Right forelimb (tissue), 1 donor: ENCODE measurements at regions not wholly inside any gene's neighbourhood (a gene's known extent, or its start where the extent isn't known, plus 50 kb on each side); places are given as distances from the start of the nearest gene placed in this dataset.
A peak's percentile ranks its signal among the peaks of the same experiment; 100 is the strongest.
"Not testable (repeated sequence)": the region's sequence is repeated elsewhere in the genome, so short reads cannot be mapped to it uniquely, and the experiment has no call there.

Experiments
- DNase-seq: peaks from one replicate; pipeline ENCODE4 v3.0.0-alpha.2; 2018

- DNase-seq, result no peak
Observed at GRCh38 chr22:34326901-34327300, 406.6 kb upstream of the LARGE1 start.

DNA sequence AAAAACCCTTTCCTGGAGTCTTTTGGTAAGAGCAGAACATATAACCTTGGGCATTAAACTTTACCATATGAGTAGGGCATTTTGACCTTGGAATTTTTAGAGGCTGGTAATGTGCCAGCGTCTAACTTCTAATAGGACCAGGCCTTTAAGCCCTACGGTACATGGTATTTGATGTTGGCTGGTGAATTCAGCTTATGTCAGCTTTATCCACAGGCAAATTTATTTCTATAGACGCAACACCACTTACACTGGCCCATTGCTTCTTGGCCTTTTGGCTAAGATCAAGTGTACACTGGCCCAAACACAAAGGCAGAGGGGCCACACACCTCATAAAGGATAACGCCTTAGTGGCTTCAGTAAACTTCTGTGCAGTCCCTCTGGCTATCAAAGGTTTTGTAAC, 410.2 kb upstream of the LARGE1 start:
- DNase-seq, result no peak

DNA sequence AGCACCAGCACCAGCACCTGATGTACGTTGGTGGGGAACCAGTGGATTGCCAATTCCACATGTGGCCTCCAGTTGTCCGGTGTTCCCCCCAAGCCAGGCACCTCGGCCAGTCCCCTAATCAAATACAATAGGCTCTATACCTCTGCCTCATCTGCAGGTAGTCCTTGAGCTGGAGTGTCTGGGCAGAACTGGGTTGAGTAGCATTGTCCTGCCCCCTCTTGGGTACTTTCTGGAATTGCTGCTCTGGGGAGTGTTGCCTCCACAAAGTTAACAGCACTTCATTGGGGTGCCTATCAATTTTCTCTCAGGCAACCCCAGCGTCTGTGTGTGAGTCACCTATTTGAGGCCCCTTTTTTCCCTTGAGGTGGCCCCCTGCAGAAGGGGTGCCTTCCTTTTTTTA, 413.0 kb upstream of the LARGE1 start:
- no peak for DNase-seq

DNA sequence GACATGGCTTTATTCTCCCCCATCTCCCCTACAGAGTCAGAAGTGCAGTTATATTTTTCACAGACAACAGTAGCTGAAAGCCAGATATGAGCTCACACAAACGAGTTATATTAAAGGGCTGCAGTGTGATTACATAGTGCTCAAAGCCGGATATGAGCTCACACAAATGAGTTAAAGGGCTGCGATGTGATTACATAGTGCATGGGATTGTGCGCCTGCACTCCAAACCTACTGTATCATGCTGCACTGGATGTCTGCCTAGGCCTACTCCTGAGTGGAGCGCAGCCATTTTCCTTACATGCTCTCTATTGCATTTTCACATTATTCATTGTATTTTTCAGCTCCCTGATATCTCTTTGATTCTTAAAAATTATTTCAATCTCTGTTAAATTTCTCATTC, 414.6 kb upstream of the LARGE1 start:
- DNase-seq, result no peak

DNA sequence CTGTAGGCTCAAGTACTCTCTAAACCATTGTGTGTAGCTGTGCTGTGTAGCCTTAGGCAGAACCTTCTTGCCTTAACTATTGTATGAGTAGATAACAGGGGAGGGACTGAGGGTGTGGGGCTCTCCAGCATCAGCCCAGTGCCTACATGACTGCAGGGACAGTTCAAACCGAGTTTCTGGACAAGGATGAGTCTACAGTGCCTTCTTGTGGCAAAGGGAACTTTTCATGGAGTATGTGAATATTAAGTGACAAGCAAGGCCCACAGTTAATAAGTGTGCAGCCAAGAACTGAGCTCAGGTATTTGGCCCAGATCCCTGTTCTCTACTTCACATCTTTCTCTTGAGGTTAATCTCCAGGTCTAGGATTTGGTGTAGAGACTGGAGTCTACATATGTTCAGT, 424.4 kb upstream of the LARGE1 start:
- DNase-seq, result no peak

DNA sequence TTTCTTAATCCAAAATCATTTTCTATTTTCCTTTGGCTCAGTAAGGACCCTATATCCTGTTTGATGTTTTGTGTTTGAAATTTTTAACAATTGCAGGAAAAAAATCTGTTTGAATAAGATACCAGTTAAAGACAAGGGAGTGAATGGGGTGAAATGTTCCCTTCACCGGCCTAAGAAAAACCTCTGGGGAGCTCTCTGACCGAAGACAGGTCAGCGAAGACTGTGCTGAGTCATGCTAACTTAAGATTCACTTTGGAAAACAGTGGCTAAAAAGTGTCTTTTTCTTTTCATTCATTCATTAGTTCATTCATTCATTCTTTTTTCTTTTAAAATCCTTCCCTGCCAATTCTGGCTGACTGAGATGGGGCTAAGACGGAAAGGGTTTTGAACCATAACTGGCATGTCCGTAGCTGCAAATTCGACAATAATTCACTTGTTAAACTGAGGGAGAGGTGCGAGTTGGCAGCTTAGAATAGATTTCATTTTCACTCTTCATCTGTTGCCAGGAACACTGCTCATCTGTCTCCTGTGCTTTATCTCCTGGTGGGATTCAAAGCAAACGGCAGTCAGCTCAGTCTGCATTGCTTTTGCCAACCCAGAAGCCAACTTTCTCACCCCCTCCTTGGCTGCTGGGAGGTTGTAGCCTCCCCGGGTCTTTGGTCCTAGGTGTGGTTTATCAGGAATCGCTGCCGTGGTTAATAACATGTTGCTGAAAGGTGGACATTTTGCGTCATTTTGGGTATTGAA, 434.0 kb upstream of the LARGE1 start:
- DNase-seq, result no peak

- DNase-seq, result no peak
Observed at GRCh38 chr22:34356481-34356880, 436.2 kb upstream of the LARGE1 start.

- no peak for DNase-seq
Observed at GRCh38 chr22:34370711-34371110, 450.4 kb upstream of the LARGE1 start.

GRCh38 chr22:34379825-34380224, 459.5 kb upstream of the LARGE1 start:
- no peak for DNase-seq

GRCh38 chr22:34380532-34380931, 460.3 kb upstream of the LARGE1 start:
- DNase-seq, result no peak

GRCh38 chr22:34390400-34390799, 470.1 kb upstream of the LARGE1 start:
- DNase-seq, result no peak

DNA sequence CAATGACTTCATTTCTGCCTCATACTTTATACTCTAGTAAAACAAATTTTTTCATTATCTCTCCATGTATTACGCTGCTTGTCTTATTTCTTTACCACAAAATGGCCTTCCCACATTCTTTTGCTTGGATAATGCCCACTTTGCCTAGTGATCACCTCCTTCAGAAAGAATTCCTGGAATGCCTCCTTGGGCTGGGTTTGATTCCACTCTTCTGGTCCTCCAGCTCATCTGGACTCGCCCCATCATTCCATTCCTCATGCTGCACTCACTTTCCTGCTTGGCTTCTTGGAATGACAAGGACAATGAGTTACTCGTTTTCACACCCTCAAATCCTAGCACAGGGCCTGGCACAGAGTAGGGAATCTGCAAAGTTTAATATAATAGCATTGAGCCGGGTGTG, 475.1 kb upstream of the LARGE1 start:
- DNase-seq, result no peak

DNA sequence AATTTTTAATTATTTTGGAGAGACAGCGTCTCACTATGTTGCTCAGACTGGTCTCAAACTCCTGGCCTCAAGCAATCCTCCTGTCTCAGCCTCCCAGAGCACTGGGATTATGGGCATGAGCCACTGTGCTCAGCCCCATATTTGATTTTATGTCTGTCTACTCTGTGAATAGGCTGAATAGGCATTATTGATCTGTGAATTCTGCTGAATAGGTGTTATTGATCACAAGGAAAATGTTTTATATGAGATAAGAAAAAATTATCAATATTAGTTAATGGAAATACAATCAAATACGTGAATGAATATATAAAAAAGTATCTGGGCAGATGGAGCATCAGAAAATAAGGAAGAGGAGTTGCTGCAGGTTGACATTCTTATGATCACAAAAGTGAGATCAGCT, 483.4 kb upstream of the LARGE1 start:
- DNase-seq, result no peak

DNA sequence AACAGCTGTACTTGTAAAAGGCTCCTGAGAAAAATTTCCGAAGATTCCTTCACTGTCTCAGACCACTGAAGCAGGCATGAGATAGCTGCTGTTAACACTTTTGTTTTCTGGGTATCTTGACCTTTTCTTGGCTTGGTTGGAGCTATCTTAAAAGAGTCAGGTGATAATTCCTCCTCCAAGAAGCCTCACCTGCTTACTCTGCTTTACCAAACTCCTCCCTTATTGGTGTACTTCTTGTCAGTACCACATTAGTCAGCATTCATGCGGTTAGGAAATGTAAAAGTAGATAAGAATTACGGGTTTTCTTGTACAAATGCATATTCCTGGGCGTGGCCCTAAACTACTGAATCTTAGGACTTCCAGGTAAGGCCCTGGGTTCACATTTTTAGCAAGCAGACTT, 489.8 kb upstream of the LARGE1 start:
- no peak for DNase-seq

GRCh38 chr22:34414467-34415440, 494.5 kb upstream of the LARGE1 start:
- peak; percentile 79 for DNase-seq

- DNase-seq, result no peak
Observed at GRCh38 chr22:34416022-34416860, 496.0 kb upstream of the LARGE1 start.

- not testable (repeated sequence) for DNase-seq
Observed at GRCh38 chr22:34422948-34423347, 502.7 kb upstream of the LARGE1 start.

DNA sequence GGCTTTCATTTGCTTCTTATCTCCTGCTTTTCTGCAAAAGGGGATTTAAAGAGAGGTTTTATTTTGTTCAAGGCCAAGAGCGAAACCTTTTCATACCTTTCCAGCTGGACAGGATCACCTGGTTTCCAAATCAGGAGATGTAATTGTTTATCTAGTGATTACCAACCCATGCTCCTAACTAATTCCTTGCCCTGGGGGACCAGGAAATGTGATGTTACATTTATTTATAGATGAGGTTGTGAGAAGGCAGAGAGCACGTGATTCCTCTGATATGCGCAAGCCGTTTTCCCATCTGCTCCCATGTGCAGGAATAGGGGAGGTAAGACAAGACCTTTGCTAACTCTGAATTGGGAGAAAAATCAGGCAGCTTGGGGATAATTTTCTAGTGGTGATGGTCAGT, 507.2 kb upstream of the LARGE1 start:
- no peak for DNase-seq

DNA sequence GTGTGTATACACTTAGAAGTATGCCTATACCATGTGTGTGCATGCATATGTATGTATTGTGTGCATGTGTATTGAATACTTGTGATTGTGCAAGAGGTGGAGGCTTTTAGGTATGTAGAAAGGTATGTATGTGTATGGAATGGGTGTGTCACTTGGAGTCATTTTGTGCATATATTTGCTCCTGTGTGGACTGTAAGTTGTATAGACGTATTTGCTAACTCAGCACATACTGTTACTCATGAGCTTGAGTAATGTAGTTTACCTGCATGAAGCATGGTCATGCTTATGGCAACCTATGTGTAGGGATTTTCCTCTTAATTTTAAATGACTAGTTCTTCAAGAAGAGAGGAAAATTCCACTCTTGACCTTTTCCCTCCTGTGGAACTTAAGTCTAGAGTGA, 507.6 kb upstream of the LARGE1 start:
- DNase-seq, result no peak

- DNase-seq, result no peak
Observed at GRCh38 chr22:34429314-34429713, 509.0 kb upstream of the LARGE1 start.

DNA sequence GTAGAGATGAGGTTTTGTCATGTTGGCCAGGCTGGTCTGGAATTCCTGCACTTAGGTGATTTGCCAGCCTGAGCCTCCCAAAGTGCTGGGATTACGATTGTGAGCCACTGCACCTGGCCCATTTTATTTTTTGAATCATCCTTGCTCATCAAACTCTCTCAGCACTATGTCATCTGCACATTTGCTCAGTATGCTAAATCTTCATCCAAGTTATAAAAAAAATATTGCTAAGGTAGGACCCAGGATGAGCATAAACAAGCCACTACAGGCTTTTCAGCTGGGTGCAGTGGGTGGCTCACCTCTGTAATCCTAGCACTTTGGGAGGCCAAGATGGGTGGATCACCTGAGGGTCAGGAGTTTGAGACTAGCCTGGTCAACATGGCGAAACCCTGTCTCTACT, 510.1 kb upstream of the LARGE1 start:
- no peak for DNase-seq

DNA sequence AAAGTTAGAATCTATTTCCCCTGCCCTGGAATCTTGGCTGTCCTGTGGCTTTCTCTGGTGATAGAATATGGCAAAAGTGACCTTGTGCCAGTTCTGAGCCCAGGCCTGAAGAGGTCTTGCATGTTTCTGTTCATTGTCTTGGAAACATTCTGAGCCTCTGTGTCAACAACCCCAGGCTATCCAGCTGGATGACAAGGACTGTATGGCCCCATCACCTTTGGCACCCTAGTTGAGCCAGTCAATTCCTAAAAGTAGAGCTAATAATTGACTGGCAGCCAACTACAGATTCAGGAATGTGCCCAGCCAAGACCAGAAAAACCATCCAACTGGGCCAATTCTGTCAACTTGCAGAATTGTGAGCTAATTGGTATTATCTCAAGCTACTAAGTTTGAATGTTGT, 514.1 kb upstream of the LARGE1 start:
- DNase-seq, result no peak

GRCh38 chr22:34437140-34437539, 516.9 kb upstream of the LARGE1 start:
- no peak for DNase-seq
